Mucosa of descending colon (tissue), 3 donors: ENCODE measurements at regions not wholly inside any gene's neighbourhood (a gene's known extent, or its start where the extent isn't known, plus 50 kb on each side); places are given as distances from the start of the nearest gene placed in this dataset.
A peak's percentile ranks its signal among the peaks of the same experiment; 100 is the strongest.

Experiments used
- ATAC-seq: fragments of 200-7000 bp; cut with Tn5 transposase; one replicate; pipeline ENCODE4 v1.9.1; 2020; ENCODE audit warnings: mild to moderate bottlenecking, moderate library complexity
- DNase-seq, 3 donors: peaks; one replicate each; pipeline ENCODE4 v3.0.0-alpha.2; 2020
- H3K36me3 ChIP-seq: fragments of 200-600 bp; one replicate; pipeline ENCODE4 v1.8.0; 2021; ENCODE audit warnings: low read depth, mild to moderate bottlenecking
- H3K4me1 ChIP-seq: fragments of 200-600 bp; one replicate; pipeline ENCODE4 v1.8.0; 2021; ENCODE audit warnings: low read depth, mild to moderate bottlenecking
- H3K4me3 ChIP-seq: fragments of 200-600 bp; one replicate; pipeline ENCODE4 v1.8.0; 2021; ENCODE audit warnings: mild to moderate bottlenecking
- H3K9me3 ChIP-seq: fragments of 200-600 bp; one replicate; pipeline ENCODE4 v1.8.0; 2021; ENCODE audit warnings: mild to moderate bottlenecking
- intact Hi-C, 2 donors: fragments of 100-400 bp; cut with DNase I in 1 of 2; cut with micrococcal nuclease in 1 of 2; formaldehyde crosslinking; loops; one replicate each; pipeline versions ENCODE4 v1.11.0 to v1.11.1; 2022; cut with DNase I, micrococcal nuclease
- TF ChIP-seq, protein P1 (sequence below): fragments of 200-600 bp; IDR thresholded peaks from one replicate; pipeline ENCODE4 v1.8.0; 2022; ENCODE audit warnings: antibody characterized with exemption, mild to moderate bottlenecking
- donor health status: DM: no; HTN: no; CAD: no; lungs with moderate emphysema.
- donor health status: DM: no; HTN: no; CAD: no.
- donor health status: DM: no; HTN: yes; CAD: no.

GRCh38 chr10:88092265-88092664, 228.8 kb downstream of the PTEN start:
- ATAC-seq: no peak
- Histone ChIP-seq H3K36me3 (no peaks in the 10 kb centered on the region), H3K9me3 (no peaks in the 10 kb centered on the region), H3K4me3 (no peak overlapping the region), H3K4me1 (no peaks in the 10 kb centered on the region)
- no peak for DNase-seq
- TF ChIP-seq, protein P1, sequence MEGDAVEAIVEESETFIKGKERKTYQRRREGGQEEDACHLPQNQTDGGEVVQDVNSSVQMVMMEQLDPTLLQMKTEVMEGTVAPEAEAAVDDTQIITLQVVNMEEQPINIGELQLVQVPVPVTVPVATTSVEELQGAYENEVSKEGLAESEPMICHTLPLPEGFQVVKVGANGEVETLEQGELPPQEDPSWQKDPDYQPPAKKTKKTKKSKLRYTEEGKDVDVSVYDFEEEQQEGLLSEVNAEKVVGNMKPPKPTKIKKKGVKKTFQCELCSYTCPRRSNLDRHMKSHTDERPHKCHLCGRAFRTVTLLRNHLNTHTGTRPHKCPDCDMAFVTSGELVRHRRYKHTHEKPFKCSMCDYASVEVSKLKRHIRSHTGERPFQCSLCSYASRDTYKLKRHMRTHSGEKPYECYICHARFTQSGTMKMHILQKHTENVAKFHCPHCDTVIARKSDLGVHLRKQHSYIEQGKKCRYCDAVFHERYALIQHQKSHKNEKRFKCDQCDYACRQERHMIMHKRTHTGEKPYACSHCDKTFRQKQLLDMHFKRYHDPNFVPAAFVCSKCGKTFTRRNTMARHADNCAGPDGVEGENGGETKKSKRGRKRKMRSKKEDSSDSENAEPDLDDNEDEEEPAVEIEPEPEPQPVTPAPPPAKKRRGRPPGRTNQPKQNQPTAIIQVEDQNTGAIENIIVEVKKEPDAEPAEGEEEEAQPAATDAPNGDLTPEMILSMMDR: no peak
- intact Hi-C loops: no loop called here

DNA sequence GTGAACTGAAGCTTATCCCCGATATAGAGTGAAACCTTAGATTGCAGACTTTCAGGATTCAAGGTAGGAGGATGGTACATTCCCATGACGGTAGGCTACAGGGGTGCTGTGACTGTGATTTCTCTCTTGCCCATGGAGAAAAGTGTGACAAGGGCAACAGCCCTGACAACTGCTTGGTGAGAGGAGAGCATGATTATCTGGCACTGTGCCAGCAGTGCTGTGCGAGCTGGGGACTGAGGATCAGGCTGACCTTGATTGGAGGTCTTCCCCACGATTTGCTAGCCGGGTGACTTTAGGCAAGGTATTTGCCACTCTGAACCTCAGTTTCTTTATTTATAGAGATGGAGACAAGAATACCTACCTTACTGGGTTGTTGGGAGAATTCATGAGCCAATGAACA, 229.5 kb downstream of the PTEN start:
- no peaks in the 10 kb centered on the region for H3K36me3 ChIP-seq
- DNase-seq (peak in 1 of 3 donors; percentile 29), ATAC-seq (no peak)
- no peak overlapping the region for H3K4me3 ChIP-seq
- intact Hi-C loops: no loop called here
- TF ChIP-seq, protein P1: no peak
- H3K9me3 ChIP-seq: no peaks in the 10 kb centered on the region
- no peaks in the 10 kb centered on the region for H3K4me1 ChIP-seq

- intact Hi-C loops: no loop called here
- no peaks in the 10 kb centered on the region for H3K4me1 ChIP-seq
- TF ChIP-seq, protein P1: no peak
- no peaks in the 10 kb centered on the region for H3K9me3 ChIP-seq
- ATAC-seq (no peak), DNase-seq (no peak)
- no peak overlapping the region for H3K4me3 ChIP-seq
- H3K36me3 ChIP-seq: no peaks in the 10 kb centered on the region
These were observed 231.4 kb downstream of the PTEN start for GRCh38 chr10:88094795-88095194.

- no peaks in the 10 kb centered on the region for H3K4me1 ChIP-seq
- H3K9me3 ChIP-seq: no peaks in the 10 kb centered on the region
- H3K36me3 ChIP-seq: no peaks in the 10 kb centered on the region
- intact Hi-C loops: no loop called here
- no peak overlapping the region for H3K4me3 ChIP-seq
- ATAC-seq: no peak
- DNase-seq: no peak
- TF ChIP-seq, protein P1: no peak
These were observed 231.8 kb downstream of the PTEN start for GRCh38 chr10:88095223-88095721.

GRCh38 chr10:88095778-88096431, 232.5 kb downstream of the PTEN start:
- intact Hi-C loops: no loop called here
- no peaks in the 10 kb centered on the region for H3K9me3 ChIP-seq
- DNase-seq (no peak), ATAC-seq (no peak)
- TF ChIP-seq, protein P1: no peak
- H3K36me3 ChIP-seq: no peaks in the 10 kb centered on the region
- no peaks in the 10 kb centered on the region for H3K4me1 ChIP-seq
- no peak overlapping the region for H3K4me3 ChIP-seq
